ENCODE measurements at regions not wholly inside any gene's neighbourhood (a gene's known extent, or its start where the extent isn't known, plus 50 kb on each side); places are given as distances from the start of the nearest gene placed in this dataset.
"Not testable (repeated sequence)": the region's sequence is repeated elsewhere in the genome, so short reads cannot be mapped to it uniquely, and the experiment has no call there.

- no peak for ATAC-seq (ENCODE audit: low read depth in 2 of 2)
- no peak overlapping the region for H3K27ac Mint-ChIP-seq
- H3K36me3 ChIP-seq (ENCODE audit: control insufficient read depth, insufficient read depth, low read length) = no peaks in the 10 kb centered on the region
Observed at GRCh38 chr5:58183786-58184085, 276.1 kb downstream of the PLK2 start.

GRCh38 chr5:58183078-58183785 lies 276.7 kb downstream of the PLK2 start:
- no peak overlapping the region for H3K27ac ChIP-seq (ENCODE audit: insufficient read depth, low read length, poor library complexity, severe bottlenecking)
- no peaks in the 10 kb centered on the region for H3K4me1 ChIP-seq (ENCODE audit: control insufficient read depth, insufficient read depth, low read length, poor library complexity, severe bottlenecking)
- H3K36me3 ChIP-seq (ENCODE audit: control insufficient read depth, insufficient read depth, low read length) = no peaks in the 10 kb centered on the region
- DNase-seq (no peak), ATAC-seq (ENCODE audit: low read depth in 2 of 2) (no peak)
- Mint-ChIP-seq H3K27me3 (no peaks in the 10 kb centered on the region), H3K4me3 (no peak overlapping the region), H3K36me3 (no peaks in the 10 kb centered on the region), H3K9me3 (peaks cover 0 to 3% (median 0%) of the 10 kb centered on the region in 7 donors), H3K27ac (no peak overlapping the region), H3K4me1 (no peaks in the 10 kb centered on the region)
- no peaks in the 10 kb centered on the region for H3K27me3 ChIP-seq (ENCODE audit: control insufficient read depth, insufficient read depth, low read length)
- no peak overlapping the region for H3K4me3 ChIP-seq (ENCODE audit: low read depth, low read length)
- H3K9me3 ChIP-seq (ENCODE audit: control insufficient read depth in 2 of 2, low read length in 2 of 2) = no peaks in the 10 kb centered on the region

More at GRCh38 chr5:58183786-58184085, 276.1 kb downstream of the PLK2 start:
- Mint-ChIP-seq H3K36me3 (no peaks in the 10 kb centered on the region), H3K4me3 (no peak overlapping the region), H3K27me3 (no peaks in the 10 kb centered on the region), H3K4me1 (no peaks in the 10 kb centered on the region), H3K9me3 (peaks cover 0 to 3% (median 0%) of the 10 kb centered on the region in 7 donors)
- Histone ChIP-seq H3K27me3 (ENCODE audit: control insufficient read depth, insufficient read depth, low read length) (no peaks in the 10 kb centered on the region), H3K4me1 (ENCODE audit: control insufficient read depth, insufficient read depth, low read length, poor library complexity, severe bottlenecking) (no peaks in the 10 kb centered on the region), H3K4me3 (ENCODE audit: low read depth, low read length) (no peak overlapping the region), H3K9me3 (ENCODE audit: control insufficient read depth in 2 of 2, low read length in 2 of 2) (no peaks in the 10 kb centered on the region), H3K27ac (ENCODE audit: insufficient read depth, low read length, poor library complexity, severe bottlenecking) (no peak overlapping the region)
- no peak for DNase-seq

- no peaks in the 10 kb centered on the region for H3K4me1 ChIP-seq (ENCODE audit: control insufficient read depth, insufficient read depth, low read length, poor library complexity, severe bottlenecking)
- Mint-ChIP-seq H3K27me3 (no peaks in the 10 kb centered on the region), H3K9me3 (peaks cover 0 to 3% (median 0%) of the 10 kb centered on the region in 7 donors), H3K36me3 (no peaks in the 10 kb centered on the region), H3K27ac (no peak overlapping the region), H3K4me3 (no peak overlapping the region), H3K4me1 (no peaks in the 10 kb centered on the region)
- no peak for DNase-seq
- no peaks in the 10 kb centered on the region for H3K27me3 ChIP-seq (ENCODE audit: control insufficient read depth, insufficient read depth, low read length)
- H3K9me3 ChIP-seq (ENCODE audit: control insufficient read depth in 2 of 2, low read length in 2 of 2) = no peaks in the 10 kb centered on the region
- no peaks in the 10 kb centered on the region for H3K36me3 ChIP-seq (ENCODE audit: control insufficient read depth, insufficient read depth, low read length)
- no peak overlapping the region for H3K4me3 ChIP-seq (ENCODE audit: low read depth, low read length)
- H3K27ac ChIP-seq (ENCODE audit: insufficient read depth, low read length, poor library complexity, severe bottlenecking) = no peak overlapping the region
- no peak for ATAC-seq (ENCODE audit: low read depth in 2 of 2)
Observed at GRCh38 chr5:58182287-58182841, 277.5 kb downstream of the PLK2 start.

DNA sequence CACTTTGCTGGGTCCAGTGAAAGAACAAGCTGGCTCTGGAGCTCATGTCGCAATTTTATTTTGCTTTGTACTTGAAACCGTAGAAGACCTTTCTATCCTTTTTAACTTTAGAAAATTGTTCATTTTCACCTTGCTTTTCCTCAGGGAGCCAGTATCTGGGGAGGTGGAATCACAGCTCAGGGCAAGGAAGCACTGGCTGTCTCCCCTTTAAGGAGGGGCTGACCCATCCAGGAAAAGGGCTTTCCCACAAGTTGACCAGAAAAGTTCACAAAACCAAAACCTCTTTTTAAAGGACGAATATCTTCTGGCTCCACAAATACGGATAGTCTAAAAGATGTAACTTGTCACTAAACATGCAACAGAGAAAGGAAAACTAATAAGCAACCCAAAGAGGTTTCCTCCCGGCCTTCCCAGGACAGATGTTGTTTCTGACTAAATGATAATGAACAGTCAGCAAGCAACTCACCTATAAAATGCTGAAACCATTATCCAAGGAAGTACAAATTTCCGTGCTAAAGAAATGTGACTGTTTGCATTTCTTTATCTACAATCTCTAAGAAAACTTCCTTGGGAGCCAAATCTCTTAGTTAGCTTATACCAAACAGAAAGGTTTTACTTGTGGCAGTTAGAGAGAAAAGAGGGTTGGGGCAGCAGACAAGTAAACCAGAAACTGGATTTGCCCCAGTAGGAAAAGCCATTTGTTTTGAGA lies 278.2 kb downstream of the PLK2 start:
- no peak for DNase-seq
- no peak for ATAC-seq (ENCODE audit: low read depth in 2 of 2)
- no peaks in the 10 kb centered on the region for H3K36me3 ChIP-seq (ENCODE audit: control insufficient read depth, insufficient read depth, low read length)
- no peak overlapping the region for H3K27ac Mint-ChIP-seq
- no peaks in the 10 kb centered on the region for H3K4me1 Mint-ChIP-seq
- no peaks in the 10 kb centered on the region for H3K36me3 Mint-ChIP-seq
- no peak overlapping the region for H3K4me3 Mint-ChIP-seq
- no peaks in the 10 kb centered on the region for H3K27me3 Mint-ChIP-seq
- H3K27me3 ChIP-seq (ENCODE audit: control insufficient read depth, insufficient read depth, low read length) = no peaks in the 10 kb centered on the region
- H3K4me3 ChIP-seq (ENCODE audit: low read depth, low read length) = no peak overlapping the region
- no peaks in the 10 kb centered on the region for H3K9me3 ChIP-seq (ENCODE audit: control insufficient read depth in 2 of 2, low read length in 2 of 2)
- no peaks in the 10 kb centered on the region for H3K4me1 ChIP-seq (ENCODE audit: control insufficient read depth, insufficient read depth, low read length, poor library complexity, severe bottlenecking)
- peaks cover 0 to 3% (median 0%) of the 10 kb centered on the region in 7 donors for H3K9me3 Mint-ChIP-seq
- no peak overlapping the region for H3K27ac ChIP-seq (ENCODE audit: insufficient read depth, low read length, poor library complexity, severe bottlenecking)

DNA sequence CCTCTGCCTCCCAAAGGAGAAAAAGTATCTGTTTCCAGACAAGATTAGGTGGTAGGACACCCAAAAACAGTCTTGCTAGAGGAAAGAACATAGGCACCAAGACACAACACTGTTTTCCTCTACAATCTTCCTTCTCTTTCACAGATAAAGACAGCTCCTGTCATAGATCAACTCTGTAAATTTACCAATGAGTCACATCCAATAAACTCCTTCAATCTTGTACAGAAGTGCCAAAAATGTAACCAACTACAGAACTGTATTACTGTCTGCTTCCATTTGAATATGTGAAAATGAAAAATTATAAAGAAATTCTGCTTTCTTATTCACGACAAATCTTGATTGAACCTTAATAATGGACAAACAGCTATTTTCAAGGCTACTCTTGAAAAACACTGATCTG lies 286.9 kb downstream of the PLK2 start:
- Histone ChIP-seq H3K4me1 (ENCODE audit: control insufficient read depth, insufficient read depth, low read length, poor library complexity, severe bottlenecking) (no peaks in the 10 kb centered on the region), H3K36me3 (ENCODE audit: control insufficient read depth, insufficient read depth, low read length) (no peaks in the 10 kb centered on the region), H3K4me3 (ENCODE audit: low read depth, low read length) (no peak overlapping the region), H3K27me3 (ENCODE audit: control insufficient read depth, insufficient read depth, low read length) (no peaks in the 10 kb centered on the region), H3K27ac (ENCODE audit: insufficient read depth, low read length, poor library complexity, severe bottlenecking) (no peak overlapping the region), H3K9me3 (ENCODE audit: control insufficient read depth in 2 of 2, low read length in 2 of 2) (no peaks in the 10 kb centered on the region)
- Mint-ChIP-seq H3K4me3 (no peak overlapping the region), H3K36me3 (no peaks in the 10 kb centered on the region), H3K4me1 (no peaks in the 10 kb centered on the region), H3K27me3 (no peaks in the 10 kb centered on the region), H3K9me3 (peaks cover 0 to 4% (median 0%) of the 10 kb centered on the region in 7 donors), H3K27ac (no peak overlapping the region)
- ATAC-seq (ENCODE audit: low read depth in 2 of 2) (no peak), DNase-seq (no peak)

DNA sequence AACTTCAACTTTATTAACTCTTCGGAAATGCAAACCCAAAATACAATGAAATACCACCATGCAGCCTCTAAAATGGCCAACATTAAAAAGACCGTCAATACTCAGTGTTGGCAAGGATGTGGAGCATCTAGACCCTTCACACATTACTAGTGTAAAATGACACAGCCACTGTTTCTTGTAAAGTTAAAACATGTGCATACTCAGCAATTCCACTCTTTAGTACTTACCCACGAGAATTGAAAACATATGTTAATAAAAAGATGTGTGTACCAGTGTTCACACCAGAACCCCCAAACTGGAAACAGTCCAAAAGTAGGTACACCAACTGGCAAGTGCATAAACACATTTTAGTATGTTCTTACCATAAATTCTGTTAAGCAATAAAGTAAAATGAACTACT lies 294.7 kb downstream of the PLK2 start:
- DNase-seq (no peak), ATAC-seq (ENCODE audit: low read depth in 2 of 2) (no peak)
- Mint-ChIP-seq H3K4me1 (no peaks in the 10 kb centered on the region), H3K27me3 (no peaks in the 10 kb centered on the region), H3K36me3 (no peaks in the 10 kb centered on the region), H3K4me3 (no peak overlapping the region), H3K9me3 (peaks cover 0 to 2% (median 0%) of the 10 kb centered on the region in 7 donors), H3K27ac (no peak overlapping the region)
- H3K4me1 ChIP-seq (ENCODE audit: control insufficient read depth, insufficient read depth, low read length, poor library complexity, severe bottlenecking) = no peaks in the 10 kb centered on the region
- no peaks in the 10 kb centered on the region for H3K36me3 ChIP-seq (ENCODE audit: control insufficient read depth, insufficient read depth, low read length)
- no peaks in the 10 kb centered on the region for H3K9me3 ChIP-seq (ENCODE audit: control insufficient read depth in 2 of 2, low read length in 2 of 2)
- no peak overlapping the region for H3K27ac ChIP-seq (ENCODE audit: insufficient read depth, low read length, poor library complexity, severe bottlenecking)
- no peaks in the 10 kb centered on the region for H3K27me3 ChIP-seq (ENCODE audit: control insufficient read depth, insufficient read depth, low read length)
- H3K4me3 ChIP-seq (ENCODE audit: low read depth, low read length) = no peak overlapping the region

DNA sequence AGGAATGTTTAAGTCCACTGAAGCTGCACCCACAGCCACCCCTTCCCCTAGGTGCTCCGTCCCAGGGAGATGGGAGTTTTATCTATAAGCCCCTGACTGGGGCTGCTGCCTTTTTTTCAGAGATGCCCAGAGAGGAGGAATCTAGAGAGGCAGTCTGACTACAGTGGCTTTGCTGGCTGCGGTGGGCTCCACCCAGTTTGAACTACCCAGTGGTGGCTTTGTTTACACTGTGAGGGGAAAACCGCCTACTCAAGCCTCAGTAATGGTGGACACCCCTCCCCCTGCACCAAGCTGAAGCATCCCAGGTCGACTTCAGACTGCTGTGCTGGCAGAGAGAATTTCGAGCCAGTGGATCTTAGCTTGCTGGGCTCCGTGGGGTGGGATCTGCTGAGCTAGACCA lies 298.0 kb downstream of the PLK2 start:
- not testable (repeated sequence) for H3K27me3 ChIP-seq (ENCODE audit: control insufficient read depth, insufficient read depth, low read length); H3K36me3 ChIP-seq (ENCODE audit: control insufficient read depth, insufficient read depth, low read length); H3K4me3 ChIP-seq (ENCODE audit: low read depth, low read length); H3K27me3 Mint-ChIP-seq; H3K9me3 Mint-ChIP-seq; H3K4me1 Mint-ChIP-seq; DNase-seq; H3K4me3 Mint-ChIP-seq; ATAC-seq (ENCODE audit: low read depth in 2 of 2); H3K27ac Mint-ChIP-seq; H3K9me3 ChIP-seq (ENCODE audit: control insufficient read depth in 2 of 2, low read length in 2 of 2); H3K27ac ChIP-seq (ENCODE audit: insufficient read depth, low read length, poor library complexity, severe bottlenecking); H3K4me1 ChIP-seq (ENCODE audit: control insufficient read depth, insufficient read depth, low read length, poor library complexity, severe bottlenecking); H3K36me3 Mint-ChIP-seq

Measured in CD4-positive, CD25-positive, alpha-beta regulatory T cell (primary cell).